GM21619 (cell line): ENCODE measurements at regions not wholly inside any gene's neighbourhood (a gene's known extent, or its start where the extent isn't known, plus 50 kb on each side); places are given as distances from the start of the nearest gene placed in this dataset.
A peak's percentile ranks its signal among the peaks of the same experiment; 100 is the strongest.
"Not testable (repeated sequence)": the region's sequence is repeated elsewhere in the genome, so short reads cannot be mapped to it uniquely, and the experiment has no call there.

Experiments used
- ATAC-seq: cut with Tn5 transposase; IDR thresholded peaks from one replicate; pipeline ENCODE4 v1.9.1; 2021; ENCODE audit not compliant: unreplicated experiment

DNA sequence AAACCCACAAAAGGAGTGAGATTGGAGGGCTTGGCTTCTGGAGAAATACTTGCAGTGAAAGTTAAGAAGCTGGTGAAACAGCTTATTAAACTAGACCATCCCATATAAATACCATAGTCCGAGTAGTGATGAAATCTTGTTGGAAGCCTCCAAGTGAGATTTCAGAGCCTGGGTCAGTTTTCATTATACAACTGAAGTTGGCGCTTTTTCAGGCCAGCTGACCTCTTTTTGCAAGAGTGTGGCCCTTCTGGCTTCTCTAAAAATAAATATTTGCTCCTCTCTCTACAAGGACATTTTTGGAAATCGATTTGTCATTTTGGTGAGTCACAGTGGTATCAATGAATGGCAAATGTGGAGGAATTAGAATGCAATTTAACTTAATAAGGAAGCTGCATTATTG lies 51.2 kb upstream of the THRB start:
- ATAC-seq = no peak

DNA sequence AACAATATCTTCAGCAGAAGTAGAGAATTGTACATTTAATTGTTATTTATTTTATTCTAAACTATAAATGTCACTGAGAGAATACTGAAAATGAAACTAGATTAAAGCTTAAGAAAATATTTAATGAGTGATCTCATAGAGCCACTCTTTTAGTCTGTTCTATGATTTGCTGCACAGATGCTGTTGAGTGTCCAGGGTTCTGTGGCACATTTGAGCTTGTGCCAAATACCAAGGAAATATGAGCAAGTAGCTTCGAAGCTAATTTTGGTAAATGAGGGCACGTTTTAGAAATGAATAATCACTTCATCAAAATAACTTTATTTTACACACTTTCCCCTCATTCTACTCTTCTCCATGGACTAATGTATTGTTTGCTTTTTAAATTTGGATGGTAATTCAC lies 53.6 kb upstream of the THRB start:
- ATAC-seq = no peak

DNA sequence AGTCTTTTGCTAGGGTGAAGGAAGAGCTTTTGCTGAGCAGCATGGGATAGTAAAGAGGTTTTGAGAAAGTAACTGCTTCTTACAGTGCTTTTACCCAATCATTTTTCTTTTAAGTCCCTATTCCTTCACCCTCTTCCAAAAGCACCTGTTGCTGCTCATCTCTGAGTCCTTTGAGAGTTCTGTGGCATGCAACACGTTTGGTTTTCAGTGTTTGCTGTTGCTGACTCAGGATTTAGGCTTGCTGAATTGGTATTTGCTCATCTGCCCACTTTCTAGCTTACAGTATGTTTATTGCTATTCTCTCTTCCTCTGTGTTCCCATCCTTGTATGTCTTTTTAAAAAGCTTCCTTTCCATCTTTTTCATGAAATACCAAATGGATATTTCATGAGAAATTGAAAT lies 55.9 kb upstream of the THRB start:
- no peak for ATAC-seq

DNA sequence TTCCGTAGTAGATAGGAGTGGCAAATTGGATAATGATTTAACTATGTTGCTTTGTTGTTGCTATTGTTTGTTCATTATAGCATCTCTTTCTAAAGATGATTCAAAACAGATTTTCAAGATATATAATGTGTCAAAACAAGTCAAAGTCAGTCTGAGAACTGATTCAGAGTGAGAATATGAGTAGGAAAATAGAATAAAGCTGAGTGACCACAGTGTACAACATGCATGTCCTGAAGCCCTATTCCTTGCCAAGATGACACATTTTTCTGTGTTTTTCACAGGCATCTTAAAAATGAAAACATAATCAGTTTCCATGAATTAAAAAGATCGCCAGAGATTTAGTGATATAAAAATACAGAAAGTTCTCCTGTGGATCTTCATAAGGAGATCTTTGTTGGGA lies 57.0 kb upstream of the THRB start:
- ATAC-seq = no peak

DNA sequence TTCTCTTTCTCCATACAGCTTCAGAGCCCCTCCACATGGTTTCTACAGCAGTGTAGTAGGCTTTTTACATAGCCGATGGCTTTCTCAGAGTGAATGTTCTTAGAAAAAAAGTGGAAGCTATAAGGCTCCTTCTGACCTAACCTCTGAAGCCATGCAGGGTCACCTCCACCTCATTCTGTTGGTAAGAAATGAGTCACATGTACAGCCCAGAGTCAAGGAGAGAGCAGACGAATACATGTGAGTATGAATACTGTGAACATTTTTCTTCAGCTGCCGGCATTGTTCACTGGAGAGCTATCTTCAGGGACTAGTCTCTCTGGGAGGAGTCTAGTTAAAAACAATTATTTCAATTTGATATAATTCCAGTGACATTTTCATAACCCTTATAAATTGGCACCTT lies 68.2 kb upstream of the THRB start:
- peak; percentile 85 for ATAC-seq

DNA sequence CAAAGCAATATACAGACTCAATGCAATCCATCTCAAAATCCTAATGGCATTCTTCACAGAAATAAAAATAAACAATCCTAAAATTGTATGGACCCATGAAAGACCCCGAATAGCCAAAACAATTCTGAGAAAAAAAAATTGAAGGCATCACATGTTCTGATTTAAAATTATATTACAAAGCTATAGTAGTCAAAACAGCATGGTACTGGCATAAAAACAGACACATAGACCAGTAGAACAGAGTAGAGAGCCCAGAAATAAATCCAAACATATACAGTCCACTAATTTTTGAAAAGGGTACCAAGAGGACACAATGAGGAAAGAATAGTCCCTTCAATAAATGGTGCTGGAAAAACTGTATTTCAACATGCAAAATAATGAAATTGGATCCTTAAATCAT lies 70.4 kb upstream of the THRB start:
- ATAC-seq = no peak

DNA sequence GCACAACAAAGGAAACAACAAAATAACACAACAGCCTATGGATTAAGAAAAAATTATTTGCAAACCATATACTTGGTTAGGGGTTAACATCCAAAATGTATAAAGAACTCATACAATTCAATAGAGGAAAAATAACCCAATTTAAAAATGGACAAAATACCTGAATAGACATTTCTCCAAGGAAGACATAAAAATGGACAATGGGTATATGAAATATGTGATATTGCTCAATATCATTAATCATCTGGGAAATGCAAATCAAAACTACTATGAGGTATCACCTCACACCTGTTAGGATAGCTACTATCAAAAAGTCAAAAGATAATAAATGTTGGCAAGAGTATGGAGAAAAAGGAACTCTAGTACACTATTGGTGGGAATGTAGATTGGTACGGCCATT lies 71.0 kb upstream of the THRB start:
- ATAC-seq = no peak

DNA sequence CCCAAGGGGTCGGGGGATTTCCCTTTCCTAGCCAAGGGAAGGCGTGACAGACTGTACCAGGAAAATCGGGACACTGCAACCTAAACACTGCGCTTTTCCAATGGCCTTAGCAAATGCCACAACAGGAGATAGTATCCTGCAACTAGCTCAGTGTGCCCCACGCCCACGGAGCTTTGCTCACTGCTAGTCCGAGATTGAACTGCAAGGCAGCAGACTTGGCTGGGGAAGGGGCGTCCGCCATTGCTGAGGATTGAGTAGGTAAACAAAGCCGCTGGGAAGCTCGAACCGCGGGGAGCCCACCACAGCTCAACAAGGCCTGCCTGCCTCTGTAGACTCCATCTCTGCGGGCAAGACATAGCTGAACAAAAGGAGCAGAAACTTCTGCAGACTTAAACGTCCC lies 72.3 kb upstream of the THRB start:
- ATAC-seq = no peak

DNA sequence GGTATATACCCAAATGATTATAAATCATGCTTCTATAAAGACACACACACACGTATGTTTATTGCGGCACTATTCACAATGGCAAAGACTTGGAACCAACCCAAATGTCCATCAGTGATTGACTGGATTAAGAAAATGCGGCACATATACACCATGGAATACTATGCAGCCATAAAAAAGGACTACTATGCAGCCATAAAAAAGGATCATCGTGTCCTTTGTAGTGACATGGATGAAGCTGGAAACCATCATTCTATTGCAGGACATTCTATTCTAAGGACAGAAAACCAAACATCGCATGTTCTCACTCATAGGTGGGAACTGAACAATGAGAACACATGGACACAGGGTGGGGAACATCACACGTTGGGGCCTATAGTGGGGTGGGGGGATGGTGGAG lies 77.8 kb upstream of the THRB start:
- not testable (repeated sequence) for ATAC-seq

DNA sequence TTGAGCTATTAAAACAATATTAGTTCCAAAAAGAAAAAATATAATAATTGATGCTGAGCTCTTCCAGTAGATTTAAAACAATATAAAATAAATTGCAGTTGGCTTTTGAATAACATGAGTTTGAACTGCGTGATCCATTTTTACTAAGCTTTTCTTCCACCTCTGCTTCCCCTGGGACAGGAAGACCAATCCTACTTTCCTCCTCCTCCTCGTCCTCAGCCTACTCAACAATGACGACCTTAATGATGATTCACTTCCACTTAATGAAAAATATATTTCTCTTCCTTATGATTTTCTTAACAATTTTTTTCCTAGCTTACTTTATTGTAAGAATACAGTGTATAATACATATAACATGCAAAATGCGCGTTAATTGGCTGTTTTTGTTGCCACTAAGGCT lies 78.9 kb upstream of the THRB start:
- ATAC-seq = no peak

DNA sequence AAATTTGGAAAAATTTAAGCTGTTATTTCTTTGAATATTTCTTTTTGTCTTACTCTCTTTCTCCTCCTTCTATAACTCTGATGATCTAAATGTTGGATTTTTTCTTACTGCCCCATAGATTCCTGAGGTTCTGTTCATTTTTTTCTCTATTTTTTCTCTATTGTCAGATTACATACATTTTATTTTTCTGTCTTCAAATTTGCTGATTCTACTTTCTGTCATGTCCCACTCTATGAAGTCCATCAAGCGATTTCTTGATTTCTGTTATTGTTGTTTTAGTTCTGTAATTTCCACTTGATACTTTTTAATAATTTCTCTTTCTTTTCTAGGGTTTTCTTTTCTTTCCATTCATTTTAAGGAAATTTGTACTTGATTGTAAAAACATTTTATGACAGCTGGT lies 83.7 kb upstream of the THRB start:
- ATAC-seq = no peak

DNA sequence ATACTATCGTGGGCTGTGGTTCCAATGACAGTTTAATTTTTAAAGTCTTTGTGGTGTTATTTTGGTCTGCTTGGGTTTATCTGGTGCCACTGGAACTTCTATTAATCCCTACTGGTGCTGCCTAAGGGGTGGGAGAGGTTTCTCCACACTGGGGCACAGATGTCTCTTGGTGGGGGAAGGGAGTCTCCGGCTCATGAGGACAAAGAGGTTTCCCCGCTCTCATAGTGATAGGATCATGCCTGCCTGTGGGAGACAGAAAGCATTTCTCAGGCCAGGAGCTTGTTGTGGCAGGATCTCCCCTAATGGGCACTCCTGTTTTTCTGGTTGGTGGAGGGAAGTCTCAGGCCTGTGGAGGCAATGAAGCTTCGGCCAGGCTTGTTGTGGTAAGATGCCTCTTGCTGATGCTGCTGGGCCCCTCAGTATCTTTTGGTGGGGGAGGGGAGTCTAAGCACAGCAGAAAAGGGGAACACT lies 84.3 kb upstream of the THRB start:
- no peak for ATAC-seq

DNA sequence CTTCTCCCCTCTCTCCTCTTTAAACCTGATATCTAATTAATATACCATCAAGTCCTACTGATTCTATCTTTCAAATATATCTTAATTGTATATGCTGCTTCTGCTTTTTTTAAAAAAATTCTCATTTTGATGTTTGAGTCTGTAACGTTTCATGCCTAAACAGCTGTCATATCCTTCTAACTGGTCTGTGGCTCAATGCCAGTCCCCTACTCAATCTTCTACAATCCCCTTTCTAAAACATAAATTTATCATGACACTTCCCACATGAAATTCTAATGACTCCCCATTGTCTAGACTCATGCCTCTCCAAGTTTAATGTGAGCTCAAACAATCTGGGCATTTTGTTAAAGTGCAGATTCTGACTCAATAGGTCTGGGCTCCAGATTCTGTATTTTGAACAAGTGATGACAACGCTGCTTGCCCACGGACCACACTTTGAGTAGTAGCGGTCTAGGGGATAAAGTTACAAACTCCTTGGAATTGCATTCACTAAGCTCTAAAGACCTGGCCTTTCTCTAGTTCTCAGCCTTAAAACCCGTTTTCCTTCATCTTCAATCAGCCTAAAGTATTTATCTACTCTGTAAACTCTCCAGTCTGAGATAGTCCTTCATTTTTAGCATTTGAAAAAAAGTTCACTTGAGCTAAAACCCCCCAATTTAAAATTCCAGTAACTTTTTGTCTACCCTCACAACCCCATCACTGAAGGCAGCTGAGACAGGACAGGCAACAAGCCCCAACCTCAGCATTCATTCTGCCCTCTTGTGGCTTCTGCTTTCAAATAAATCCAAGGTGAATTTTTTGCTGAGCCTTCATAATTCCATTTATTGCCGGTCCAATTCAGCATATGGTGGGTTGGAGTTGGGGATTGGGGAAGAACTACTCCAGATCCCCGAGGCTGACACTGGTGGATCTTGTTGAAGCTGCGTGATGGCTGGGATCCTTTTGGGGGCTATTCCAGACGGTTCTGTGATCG lies 88.1 kb upstream of the THRB start:
- ATAC-seq = no peak

DNA sequence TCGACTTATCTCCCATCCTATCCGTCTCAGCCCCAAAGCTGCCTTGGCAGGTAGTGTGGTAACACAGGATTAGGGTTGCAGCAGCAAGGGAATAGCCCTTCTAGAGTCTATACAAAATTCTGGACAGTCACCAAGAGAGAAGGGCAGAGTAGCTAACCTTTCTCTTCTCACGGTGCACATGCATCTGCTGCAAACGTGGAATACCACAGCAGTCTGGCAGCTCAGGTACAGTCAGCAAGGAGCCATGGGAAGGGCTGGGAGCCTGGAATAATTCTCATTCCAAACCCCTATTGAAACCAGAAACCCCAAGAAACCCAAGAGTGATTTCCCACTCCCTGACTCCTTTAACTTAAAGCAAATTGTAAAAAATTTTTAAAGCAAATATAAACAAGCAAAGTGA lies 92.3 kb upstream of the THRB start:
- no peak for ATAC-seq

DNA sequence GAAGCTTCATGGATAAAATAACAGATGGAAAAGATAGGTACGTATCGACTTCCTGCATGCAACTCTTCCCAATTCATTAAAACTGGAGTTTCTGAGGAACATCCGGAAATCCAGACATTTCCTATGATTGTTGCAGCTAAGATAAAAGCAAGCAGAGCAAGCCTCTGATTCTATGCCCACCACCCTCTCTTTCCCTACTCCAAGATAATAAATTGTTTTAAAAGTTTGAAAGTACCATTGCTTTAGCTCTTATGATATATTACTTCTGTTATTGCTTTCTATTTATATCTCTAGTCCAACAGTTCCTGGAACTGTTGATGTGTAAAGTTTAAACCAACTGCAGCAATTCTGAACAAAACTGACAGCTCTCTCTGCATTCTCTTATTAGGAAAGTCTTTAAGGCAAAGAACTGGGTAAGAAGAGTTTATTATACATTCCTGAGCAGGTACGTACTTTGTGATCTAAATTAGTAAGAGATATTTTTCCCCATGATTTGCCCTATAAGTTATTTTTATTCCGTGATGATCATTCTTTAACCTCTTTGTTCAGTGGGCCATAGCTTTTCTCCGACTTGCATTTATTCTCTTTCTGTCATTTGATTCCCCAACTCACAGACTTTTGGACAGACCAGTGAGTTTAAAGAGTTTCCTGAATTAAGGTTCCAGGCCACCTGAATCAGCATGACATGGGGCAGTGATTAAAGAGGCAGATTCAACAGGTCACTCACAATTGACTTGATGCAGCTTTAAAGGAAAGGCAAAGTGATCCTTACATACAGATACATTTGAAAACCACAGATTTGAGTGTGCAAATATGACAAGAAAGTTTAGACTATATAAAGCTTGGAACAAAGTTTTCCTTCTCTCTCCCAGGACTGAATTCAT lies 94.2 kb upstream of the THRB start:
- ATAC-seq = no peak

DNA sequence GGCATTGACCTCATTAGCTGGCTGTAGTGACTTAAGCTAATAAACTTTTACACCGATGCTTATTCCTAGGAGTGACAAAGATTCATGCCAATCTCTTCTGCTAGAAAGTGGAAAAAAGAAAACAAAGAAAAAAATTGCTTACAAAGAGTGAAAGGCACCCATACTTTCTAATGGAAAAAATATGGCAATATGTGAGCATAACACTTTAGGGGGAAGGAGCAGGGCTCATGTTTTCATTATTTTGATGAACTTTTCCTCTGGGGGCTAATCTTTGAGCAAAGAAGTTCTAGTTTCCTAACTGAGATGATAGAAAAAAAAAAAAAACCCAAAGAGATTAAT lies 94.8 kb upstream of the THRB start:
- ATAC-seq = no peak

DNA sequence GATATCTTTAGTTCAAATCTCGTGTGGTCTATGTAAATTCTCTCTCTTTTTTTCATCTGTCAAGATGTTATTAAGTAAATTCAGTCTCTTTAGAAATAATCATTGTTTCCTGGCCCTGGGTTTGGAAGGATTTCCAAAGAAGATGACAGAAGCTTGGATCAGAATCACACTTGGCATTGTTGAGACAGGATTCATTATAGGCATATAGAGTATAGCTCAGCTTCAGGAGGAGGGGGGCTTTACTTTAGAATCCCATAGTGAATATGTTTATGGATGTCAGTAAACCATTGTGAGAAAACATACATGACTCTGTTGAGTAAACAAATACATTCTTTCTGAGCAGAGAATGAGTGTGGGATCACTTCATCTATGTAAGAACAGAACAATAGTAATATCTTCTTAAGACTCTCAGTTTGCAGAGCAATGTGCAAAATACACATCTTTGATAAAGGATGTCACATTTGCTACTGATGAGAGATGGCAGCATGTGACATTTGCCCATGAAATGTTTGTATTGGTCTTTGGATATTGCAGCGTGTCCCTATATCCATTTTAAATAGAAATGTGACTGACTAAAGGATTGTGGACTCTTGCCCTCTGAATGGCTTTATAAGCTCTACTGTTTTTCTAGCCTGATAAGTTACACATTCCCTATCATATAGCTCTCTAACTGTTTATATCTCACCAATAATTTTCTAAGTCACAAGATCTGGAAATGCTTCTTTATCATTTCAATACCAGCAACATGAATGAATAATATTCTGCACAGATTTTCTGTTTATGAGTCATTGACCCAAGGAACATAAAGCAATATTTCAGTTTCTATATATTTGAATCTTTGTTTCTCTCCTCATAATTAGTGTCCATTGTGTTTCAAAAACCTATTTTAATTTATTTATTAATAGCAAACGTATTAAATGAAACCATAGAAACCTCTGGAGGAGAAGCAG lies 95.6 kb upstream of the THRB start:
- no peak for ATAC-seq

DNA sequence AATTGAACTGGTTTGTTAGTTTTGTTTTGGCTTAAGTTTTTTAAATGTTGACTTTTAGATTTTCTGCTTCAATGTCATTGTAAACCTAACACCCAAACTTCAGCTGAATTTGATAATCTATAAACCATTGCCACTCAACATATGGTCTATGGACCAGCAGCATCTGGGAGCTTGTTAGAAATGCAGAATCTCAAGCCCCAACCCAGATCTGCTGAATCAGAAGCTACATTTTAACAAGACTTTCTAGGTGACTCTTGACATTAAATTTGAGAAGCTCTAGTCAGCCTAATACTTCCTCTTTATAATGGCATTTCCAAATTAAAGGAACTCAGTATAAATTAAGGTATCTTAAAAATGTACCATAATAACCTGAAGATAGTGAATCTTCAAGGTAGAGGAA lies 96.5 kb upstream of the THRB start:
- no peak for ATAC-seq

DNA sequence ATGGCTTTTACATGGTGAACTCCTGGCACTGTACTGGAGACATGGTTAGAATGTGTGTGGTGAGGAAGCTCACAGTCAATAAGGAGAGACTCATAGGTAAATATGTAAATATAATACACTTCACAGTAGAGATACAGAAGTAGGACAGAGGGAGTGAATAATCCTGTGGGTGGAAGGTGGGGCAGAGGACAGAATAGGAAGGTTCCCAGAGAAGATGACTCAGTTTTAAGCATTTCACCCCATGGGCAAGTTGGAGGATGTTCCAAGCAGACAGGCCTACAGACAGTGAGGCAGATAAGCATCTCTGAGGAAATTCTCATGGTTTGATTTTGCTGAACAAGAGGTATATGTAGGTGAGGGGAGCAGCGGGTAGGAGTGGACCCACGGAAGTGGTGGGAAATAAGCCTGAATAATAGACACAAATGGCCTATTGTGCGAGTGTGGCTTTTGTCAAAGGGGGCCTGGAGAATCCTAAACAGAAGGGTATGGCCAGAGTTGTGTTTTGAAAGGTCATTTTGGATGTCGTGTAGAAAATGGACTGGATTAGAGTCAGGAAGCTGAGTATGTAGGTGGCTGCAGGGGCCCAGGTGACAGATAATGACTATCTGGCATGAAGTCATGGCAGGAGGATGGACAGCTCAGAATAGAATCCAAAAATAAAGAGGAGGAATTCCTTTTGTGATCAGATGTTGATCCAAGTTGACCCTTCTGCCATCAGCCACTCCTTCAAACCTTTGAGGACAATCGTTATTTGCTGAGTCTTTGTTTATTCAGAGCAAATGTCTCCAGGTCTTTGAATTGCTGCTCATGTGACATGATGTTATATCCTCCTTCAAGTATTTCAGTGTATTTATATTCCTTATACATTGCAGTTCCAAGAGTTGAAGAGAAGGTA lies 97.3 kb upstream of the THRB start:
- no peak for ATAC-seq

DNA sequence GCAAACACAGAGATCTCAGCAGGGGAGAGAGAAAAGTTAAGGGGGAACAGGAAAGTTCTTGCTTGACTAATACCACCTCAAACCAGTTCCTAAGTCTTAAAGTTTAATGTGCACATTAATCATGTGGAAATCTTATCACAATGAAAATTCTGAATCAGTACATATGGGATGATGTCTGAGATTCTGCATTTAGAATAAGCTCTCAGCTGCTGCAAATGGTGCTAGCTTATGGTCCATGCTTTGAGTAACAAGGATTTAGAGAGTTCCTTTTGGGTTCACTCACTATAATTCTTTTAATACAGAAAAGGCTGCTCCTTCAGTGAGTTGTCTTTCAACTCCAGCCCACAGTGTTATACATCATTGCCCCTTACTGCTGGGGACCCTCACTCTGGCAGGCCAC lies 99.5 kb upstream of the THRB start:
- ATAC-seq = no peak
